ENCODE measurements at regions not wholly inside any gene's neighbourhood (a gene's known extent, or its start where the extent isn't known, plus 50 kb on each side); places are given as distances from the start of the nearest gene placed in this dataset.

GRCh38 chr4:106444557-106444956 is 76.0 kb upstream of the GIMD1 start:
- no peaks in the 10 kb centered on the region for H4K20me1 ChIP-seq (ENCODE audit: control insufficient read depth, insufficient read depth, insufficient read length)
- no peak overlapping the region for H3K56ac ChIP-seq (ENCODE audit: insufficient read length, low read depth, low read length)
- Mint-ChIP-seq H3K27me3 (ENCODE audit: low read depth) (no peaks in the 10 kb centered on the region), H3K36me3 (ENCODE audit: insufficient read depth in 1 of 3, low read depth in 3 of 3) (peaks cover 2 to 20% (median 9%) of the 10 kb centered on the region in 3 experiments; a peak in 6 of 7 replicates), H3K9me3 (peaks cover 13 to 18% of the 10 kb centered on the region in 2 experiments; a peak in 4 of 5 replicates), H3K4me1 (no peaks in the 10 kb centered on the region), H3K27ac (no peak overlapping the region), H3K4me3 (no peak overlapping the region)
- H3K4me2 ChIP-seq (ENCODE audit: insufficient read depth, insufficient read length, low read length), result no peak overlapping the region
- no peak overlapping the region for H3K27ac ChIP-seq (ENCODE audit: insufficient read length, low read depth, low read length)
- H3T11ph ChIP-seq (ENCODE audit: low read length), result no peak overlapping the region
- no peak overlapping the region for H2BK15ac ChIP-seq (ENCODE audit: low read depth, low read length)
- no peaks in the 10 kb centered on the region for H3K4me1 ChIP-seq (ENCODE audit: insufficient read depth, low read length)
- no peak for DNase-seq
- TF ChIP-seq CTCF (conservative IDR thresholded peaks at IDR 0.05), result no peak
- H2BK12ac ChIP-seq (ENCODE audit: insufficient read length, low read depth, low read length), result no peak overlapping the region
- no peak overlapping the region for H3K18ac ChIP-seq (ENCODE audit: insufficient read length, low read depth, low read length)
- no peak overlapping the region for H3K14ac ChIP-seq (ENCODE audit: insufficient read depth, low read length)
- no peaks in the 10 kb centered on the region for H3K27me3 ChIP-seq (ENCODE audit: insufficient read depth, low read length)
- no peak overlapping the region for H2BK120ac ChIP-seq (ENCODE audit: low read depth, low read length, poor library complexity, severe bottlenecking)
- H3K23me2 ChIP-seq (ENCODE audit: insufficient read length, low read depth, low read length, poor library complexity, severe bottlenecking), result no peaks in the 10 kb centered on the region
- no peak overlapping the region for H2AFZ ChIP-seq (ENCODE audit: low read length)
- H3K23ac ChIP-seq (ENCODE audit: insufficient read length, low read depth, low read length), result no peak overlapping the region
- H4K8ac ChIP-seq (replicated peaks; ENCODE audit: insufficient read length, low read depth, low read length), result no peak overlapping the region
- H3K9ac ChIP-seq (ENCODE audit: extremely low read depth, insufficient read length, low read length), result no peak overlapping the region
- no peak overlapping the region for H4K91ac ChIP-seq (ENCODE audit: insufficient read length, low read depth, low read length)
- no peaks in the 10 kb centered on the region for H3K79me1 ChIP-seq (ENCODE audit: insufficient read depth, low read depth, low read length, poor library complexity, severe bottlenecking)
- no CpG with 5 or more reads among the region's 2 CpGs for WGBS (ENCODE audit: extremely low coverage, insufficient read length, low lambda C conversion rate)
- no peak overlapping the region for H2AK5ac ChIP-seq (ENCODE audit: insufficient read length, low read length)
- no peak overlapping the region for H3K4ac ChIP-seq (ENCODE audit: low read depth, low read length)
- no peak overlapping the region for H4K5ac ChIP-seq (ENCODE audit: insufficient read length, low read depth, low read length)
- no peak overlapping the region for H2BK5ac ChIP-seq (ENCODE audit: insufficient read length, low read length)
- no peaks in the 10 kb centered on the region for H3K9me3 ChIP-seq (ENCODE audit: control insufficient read depth, low read depth, low read length)
- H3K79me2 ChIP-seq (ENCODE audit: insufficient read depth, low read length), result no peaks in the 10 kb centered on the region
- no peak overlapping the region for H2BK20ac ChIP-seq (ENCODE audit: low read depth, low read length, poor library complexity, severe bottlenecking)

All from H9 (cell line).